ENCODE measurements at regions not wholly inside any gene's neighbourhood (a gene's known extent, or its start where the extent isn't known, plus 50 kb on each side); places are given as distances from the start of the nearest gene placed in this dataset.

- intact Hi-C loops (cut with DNase I; ENCODE audit: low total_unique reads), result no loop called here
- Histone ChIP-seq H3K9me3 (no peaks in the 10 kb centered on the region), H3K27me3 (no peaks in the 10 kb centered on the region), H3K4me3 (no peak overlapping the region), H3K27ac (no peak overlapping the region), H3K36me3 (no peaks in the 10 kb centered on the region), H3K4me1 (no peaks in the 10 kb centered on the region)
- ATAC-seq (no peak), DNase-seq (no peak)
- no peak for TF ChIP-seq CTCF (IDR thresholded peaks at IDR 0.05 in 4 of 5, conservative IDR thresholded peaks at IDR 0.05 in 1 of 5)
- no peak for TF ChIP-seq POLR2A (IDR thresholded peaks at IDR 0.05)
- in situ Hi-C loops (cut with MboI; ENCODE audit: low sequenced_read_pairs in 4 of 4), result loop anchor here in 1 of 4 donors (25.0 kb wide), 1 partner anchor 337 kb away; no protein-coding TSS in a partner anchor
Measured at GRCh38 chr11:126149759-126150625, 61.5 kb downstream of the RPUSD4 start.

- in situ Hi-C loops (cut with MboI; ENCODE audit: low sequenced_read_pairs in 4 of 4), result loop anchor here in 1 of 4 donors (25.0 kb wide), 1 partner anchor 339 kb away; no protein-coding TSS in a partner anchor
- H3K4me3 ChIP-seq, result no peak overlapping the region
- H3K9me3 ChIP-seq, result no peaks in the 10 kb centered on the region
- H3K27me3 ChIP-seq, result no peaks in the 10 kb centered on the region
- no peak overlapping the region for H3K27ac ChIP-seq
- no peaks in the 10 kb centered on the region for H3K36me3 ChIP-seq
- no peak for ATAC-seq
- DNase-seq, result no peak
- intact Hi-C loops (cut with DNase I; ENCODE audit: low total_unique reads), result no loop called here
- TF ChIP-seq CTCF (IDR thresholded peaks at IDR 0.05 in 4 of 5, conservative IDR thresholded peaks at IDR 0.05 in 1 of 5) (no peak), POLR2A (IDR thresholded peaks at IDR 0.05) (no peak)
- no peaks in the 10 kb centered on the region for H3K4me1 ChIP-seq
Measured at GRCh38 chr11:126148317-126148716, 63.1 kb downstream of the RPUSD4 start.

- in situ Hi-C loops (cut with MboI; ENCODE audit: low sequenced_read_pairs in 4 of 4) (loop anchor here in 1 of 4 donors (25.0 kb wide), 1 partner anchor 340 kb away; no protein-coding TSS in a partner anchor), intact Hi-C loops (cut with DNase I; ENCODE audit: low total_unique reads) (no loop called here)
- H3K4me3 ChIP-seq, result no peak overlapping the region
- no peaks in the 10 kb centered on the region for H3K36me3 ChIP-seq
- H3K27me3 ChIP-seq, result no peaks in the 10 kb centered on the region
- DNase-seq (no peak), ATAC-seq (no peak)
- TF ChIP-seq CTCF (IDR thresholded peaks at IDR 0.05 in 4 of 5, conservative IDR thresholded peaks at IDR 0.05 in 1 of 5) (no peak), POLR2A (IDR thresholded peaks at IDR 0.05) (no peak)
- H3K9me3 ChIP-seq, result no peaks in the 10 kb centered on the region
- no peak overlapping the region for H3K27ac ChIP-seq
- H3K4me1 ChIP-seq, result no peaks in the 10 kb centered on the region
Measured at GRCh38 chr11:126147208-126148111, 64.0 kb downstream of the RPUSD4 start.

GRCh38 chr11:126146454-126147192 is 64.8 kb downstream of the RPUSD4 start:
- no peaks in the 10 kb centered on the region for H3K27me3 ChIP-seq
- no peaks in the 10 kb centered on the region for H3K4me1 ChIP-seq
- DNase-seq, result no peak
- H3K9me3 ChIP-seq, result no peaks in the 10 kb centered on the region
- H3K27ac ChIP-seq, result no peak overlapping the region
- no peak for ATAC-seq
- no peaks in the 10 kb centered on the region for H3K36me3 ChIP-seq
- TF ChIP-seq POLR2A (IDR thresholded peaks at IDR 0.05) (no peak), CTCF (IDR thresholded peaks at IDR 0.05 in 4 of 5, conservative IDR thresholded peaks at IDR 0.05 in 1 of 5) (no peak)
- in situ Hi-C loops (cut with MboI; ENCODE audit: low sequenced_read_pairs in 4 of 4), result loop anchor here in 1 of 4 donors (25.0 kb wide), 1 partner anchor 341 kb away; no protein-coding TSS in a partner anchor
- H3K4me3 ChIP-seq, result no peak overlapping the region
- intact Hi-C loops (cut with DNase I; ENCODE audit: low total_unique reads), result no loop called here

Measured in gastrocnemius medialis (tissue), 4 donors.